D721Med (cell line): ENCODE measurements at regions not wholly inside any gene's neighbourhood (a gene's known extent, or its start where the extent isn't known, plus 50 kb on each side); places are given as distances from the start of the nearest gene placed in this dataset.

Source experiments
- DNase-seq: peaks from one replicate; pipeline ENCODE4 v3.0.0; 2011; ENCODE audit warnings: low spot score; ENCODE audit not compliant: insufficient read length
- FAIRE-seq: peaks from 2 replicates; lab custom pipeline; 2011; peaks lifted over from hg19 to GRCh38; lab: Jason Lieb, UNC
- TF ChIP-seq, protein P1 (sequence below): IDR thresholded peaks from 2 replicates; pipeline ENCODE4 v1.5.1; 2012; ENCODE audit warnings: mild to moderate bottlenecking, control low read depth; ENCODE audit not compliant: insufficient read depth; ENCODE audit errors: missing control alignments

- TF ChIP-seq, protein P1, sequence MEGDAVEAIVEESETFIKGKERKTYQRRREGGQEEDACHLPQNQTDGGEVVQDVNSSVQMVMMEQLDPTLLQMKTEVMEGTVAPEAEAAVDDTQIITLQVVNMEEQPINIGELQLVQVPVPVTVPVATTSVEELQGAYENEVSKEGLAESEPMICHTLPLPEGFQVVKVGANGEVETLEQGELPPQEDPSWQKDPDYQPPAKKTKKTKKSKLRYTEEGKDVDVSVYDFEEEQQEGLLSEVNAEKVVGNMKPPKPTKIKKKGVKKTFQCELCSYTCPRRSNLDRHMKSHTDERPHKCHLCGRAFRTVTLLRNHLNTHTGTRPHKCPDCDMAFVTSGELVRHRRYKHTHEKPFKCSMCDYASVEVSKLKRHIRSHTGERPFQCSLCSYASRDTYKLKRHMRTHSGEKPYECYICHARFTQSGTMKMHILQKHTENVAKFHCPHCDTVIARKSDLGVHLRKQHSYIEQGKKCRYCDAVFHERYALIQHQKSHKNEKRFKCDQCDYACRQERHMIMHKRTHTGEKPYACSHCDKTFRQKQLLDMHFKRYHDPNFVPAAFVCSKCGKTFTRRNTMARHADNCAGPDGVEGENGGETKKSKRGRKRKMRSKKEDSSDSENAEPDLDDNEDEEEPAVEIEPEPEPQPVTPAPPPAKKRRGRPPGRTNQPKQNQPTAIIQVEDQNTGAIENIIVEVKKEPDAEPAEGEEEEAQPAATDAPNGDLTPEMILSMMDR, result no peak
- no peak for DNase-seq
- FAIRE-seq, result no peak
These were observed 70.5 kb downstream of the ZNF22 start for GRCh38 chr10:45071043-45071813.

GRCh38 chr10:45075216-45075615 lies 74.5 kb downstream of the ZNF22 start:
- TF ChIP-seq, protein P1, result no peak
- DNase-seq, result no peak
- FAIRE-seq, result no peak

GRCh38 chr10:45075826-45076380 lies 75.2 kb downstream of the ZNF22 start:
- TF ChIP-seq, protein P1, result no peak
- FAIRE-seq, result no peak
- no peak for DNase-seq

GRCh38 chr10:45076891-45077290 lies 76.2 kb downstream of the ZNF22 start:
- FAIRE-seq, result no peak
- TF ChIP-seq, protein P1, result no peak
- no peak for DNase-seq

- TF ChIP-seq, protein P1, result no peak
- FAIRE-seq (no peak), DNase-seq (no peak)
These were observed 79.6 kb downstream of the ZNF22 start for GRCh38 chr10:45080331-45080730.

DNA sequence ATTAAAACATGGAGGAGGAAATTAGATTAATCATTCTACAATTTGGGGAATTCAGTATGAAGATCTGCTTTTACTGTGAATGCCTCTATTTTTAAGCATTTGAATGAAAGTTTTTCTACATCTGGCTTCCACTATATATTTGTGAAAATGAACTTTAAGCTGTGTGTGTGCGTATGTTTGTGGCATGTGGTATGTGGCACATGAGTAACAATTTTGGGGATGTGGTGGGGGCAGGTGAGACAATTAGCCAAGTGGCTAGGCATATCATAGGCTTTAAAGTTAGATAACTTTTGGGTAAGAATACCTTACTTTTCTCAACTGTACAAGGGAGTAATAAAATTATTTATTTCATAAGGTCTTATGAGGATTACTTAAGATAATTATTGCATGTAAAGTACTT lies 81.5 kb downstream of the ZNF22 start:
- TF ChIP-seq, protein P1, result no peak
- FAIRE-seq (no peak), DNase-seq (no peak)

DNA sequence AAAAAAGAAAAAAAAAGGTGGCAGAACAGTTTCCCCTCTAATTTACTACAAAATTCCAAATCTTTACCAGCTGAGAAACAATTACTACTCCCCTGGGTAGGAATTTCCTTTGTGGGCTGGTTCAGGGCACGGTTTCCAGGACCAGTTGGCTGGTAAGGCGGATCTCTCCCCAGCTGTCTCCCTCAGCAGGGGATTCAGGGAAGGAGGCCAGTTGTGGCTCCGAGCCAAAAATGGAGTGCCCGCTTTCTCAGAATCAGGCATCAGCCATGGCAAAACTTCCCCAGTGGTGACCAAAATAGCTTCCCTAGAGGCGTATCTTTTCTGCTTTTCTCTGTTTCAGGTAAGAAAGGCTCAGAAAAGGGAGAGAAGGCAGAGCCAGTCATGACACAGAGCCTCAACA lies 91.2 kb downstream of the ZNF22 start:
- TF ChIP-seq, protein P1, result no peak
- no peak for FAIRE-seq
- DNase-seq, result no peak
